SW 1271 (cell line): ENCODE measurements at regions not wholly inside any gene's neighbourhood (a gene's known extent, or its start where the extent isn't known, plus 50 kb on each side); places are given as distances from the start of the nearest gene placed in this dataset.

Source experiments
- DNase-seq, 2 experiments: peaks; one replicate each; lab custom pipeline; 2025; lab: John Stamatoyannopoulos, UW

GRCh38 chr15:96524676-96525417, 194.3 kb downstream of the NR2F2 start:
- no peak for DNase-seq

GRCh38 chr15:96535148-96535547, 204.6 kb downstream of the NR2F2 start:
- DNase-seq, result no peak

- no peak for DNase-seq
Measured at GRCh38 chr15:96538491-96538890, 208.0 kb downstream of the NR2F2 start.

DNA sequence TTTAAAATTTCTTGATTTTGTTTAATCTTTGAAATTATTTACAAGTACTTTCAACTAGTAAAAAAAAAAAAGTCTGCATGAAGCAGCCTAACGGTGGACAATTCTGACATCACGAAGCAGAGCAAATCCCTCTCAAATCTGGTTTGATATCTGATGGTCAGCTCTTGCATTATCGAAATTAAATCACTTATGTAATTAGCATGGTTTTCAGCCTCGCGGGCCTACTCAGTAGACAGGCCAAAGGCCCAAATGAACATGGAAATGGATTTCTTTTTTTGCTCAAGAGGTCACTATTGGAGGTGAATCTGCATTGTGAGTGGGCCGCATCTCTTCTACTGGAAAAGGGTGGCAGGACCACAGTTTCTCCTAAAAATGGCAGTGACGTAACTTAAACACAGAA, 209.8 kb downstream of the NR2F2 start:
- no peak for DNase-seq

GRCh38 chr15:96542130-96542770, 211.8 kb downstream of the NR2F2 start:
- DNase-seq, result no peak

DNA sequence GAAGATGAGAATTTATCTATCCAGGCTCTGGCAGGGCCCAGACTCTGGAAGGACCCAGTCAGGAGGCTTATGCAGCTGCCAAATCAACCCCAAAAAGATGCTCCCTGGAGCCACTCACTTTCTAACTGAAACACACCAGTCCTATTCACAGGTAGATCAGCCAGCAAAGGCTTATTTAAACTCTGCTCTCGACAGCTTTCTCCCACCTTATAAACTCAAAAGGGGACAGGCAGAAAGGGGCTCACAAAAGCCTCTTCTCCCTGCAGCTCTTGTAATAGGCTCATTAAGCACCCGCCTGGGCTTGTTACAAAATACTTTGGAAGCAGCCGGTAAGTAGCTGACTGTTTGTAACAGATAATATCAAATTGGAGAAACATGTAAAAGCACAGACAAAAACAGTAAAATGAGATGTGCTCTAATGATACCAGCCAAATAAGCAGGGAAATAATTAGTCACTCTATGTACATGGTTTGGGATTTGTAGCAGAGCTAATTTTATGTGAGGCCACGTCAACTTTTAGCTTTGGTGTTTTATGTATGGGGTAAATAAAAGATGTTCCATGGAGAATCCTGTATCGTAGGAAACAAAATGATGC, 213.8 kb downstream of the NR2F2 start:
- DNase-seq, result no peak

DNA sequence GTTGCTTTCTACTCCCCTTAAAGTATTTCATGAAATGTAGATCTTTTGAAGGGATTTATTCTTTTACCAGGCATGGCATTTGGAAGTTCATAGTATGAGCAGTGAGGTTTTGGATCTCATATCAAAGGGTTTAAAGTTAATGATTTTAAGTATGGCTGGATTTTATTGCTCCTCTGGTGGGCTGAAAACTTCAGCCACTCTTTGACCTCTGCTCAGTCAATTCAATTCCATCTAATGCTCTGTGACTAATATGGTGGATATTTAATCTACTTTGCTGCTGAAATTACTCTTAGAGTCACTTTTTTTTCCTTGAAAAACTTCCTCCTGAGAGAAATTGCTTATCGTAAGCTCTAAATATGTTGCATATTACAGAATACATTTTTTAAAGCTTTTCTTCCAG, 218.6 kb downstream of the NR2F2 start:
- DNase-seq, result no peak

DNA sequence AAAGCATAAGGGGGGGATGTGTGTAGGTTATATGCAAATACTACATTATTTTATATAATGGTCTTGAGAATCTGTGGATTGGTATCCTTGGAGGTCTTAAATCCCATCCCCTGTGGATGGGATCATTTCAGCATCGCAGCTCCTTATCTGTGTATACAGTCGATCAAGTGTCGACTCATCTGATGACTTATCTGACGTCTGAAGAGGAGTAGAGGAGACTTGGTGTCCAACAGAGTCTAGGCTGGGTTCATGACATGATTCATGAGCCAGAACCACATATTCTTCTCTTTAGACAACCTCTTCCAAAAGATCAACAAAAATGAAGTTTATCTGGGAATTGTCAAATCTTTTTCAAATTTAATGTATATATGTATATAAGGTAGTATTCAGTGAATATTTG, 220.7 kb downstream of the NR2F2 start:
- DNase-seq, result no peak

- no peak for DNase-seq
Measured at GRCh38 chr15:96551722-96552121, 221.2 kb downstream of the NR2F2 start.

GRCh38 chr15:96553006-96553405, 222.5 kb downstream of the NR2F2 start:
- no peak for DNase-seq

DNA sequence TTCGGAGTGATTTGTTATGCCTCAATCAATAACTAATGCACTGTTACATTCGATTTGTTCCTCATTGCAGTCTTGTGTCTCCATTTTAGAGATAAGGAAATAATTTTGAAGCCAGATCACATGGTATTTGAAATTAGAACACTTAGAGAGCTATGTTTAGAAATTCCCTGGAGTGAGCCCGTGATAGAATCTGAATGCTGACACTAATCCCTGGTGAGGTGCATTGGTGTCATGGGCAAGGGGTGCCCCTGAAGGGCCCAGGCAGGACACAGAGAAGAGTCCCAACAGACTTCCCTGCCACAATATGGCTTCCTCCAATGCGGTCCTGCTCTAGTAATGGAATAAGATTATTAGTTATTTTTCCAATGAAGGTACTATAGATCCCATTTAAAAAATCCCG, 223.0 kb downstream of the NR2F2 start:
- no peak for DNase-seq

GRCh38 chr15:96553931-96554330, 223.4 kb downstream of the NR2F2 start:
- no peak for DNase-seq

- DNase-seq, result no peak
Measured at GRCh38 chr15:96554541-96554940, 224.0 kb downstream of the NR2F2 start.

GRCh38 chr15:96559087-96559486, 228.6 kb downstream of the NR2F2 start:
- no peak for DNase-seq

- DNase-seq, result no peak
Measured at GRCh38 chr15:96559631-96560030, 229.1 kb downstream of the NR2F2 start.

GRCh38 chr15:96560246-96560895, 229.9 kb downstream of the NR2F2 start:
- DNase-seq, result no peak

GRCh38 chr15:96561593-96561992, 231.1 kb downstream of the NR2F2 start:
- DNase-seq, result no peak

DNA sequence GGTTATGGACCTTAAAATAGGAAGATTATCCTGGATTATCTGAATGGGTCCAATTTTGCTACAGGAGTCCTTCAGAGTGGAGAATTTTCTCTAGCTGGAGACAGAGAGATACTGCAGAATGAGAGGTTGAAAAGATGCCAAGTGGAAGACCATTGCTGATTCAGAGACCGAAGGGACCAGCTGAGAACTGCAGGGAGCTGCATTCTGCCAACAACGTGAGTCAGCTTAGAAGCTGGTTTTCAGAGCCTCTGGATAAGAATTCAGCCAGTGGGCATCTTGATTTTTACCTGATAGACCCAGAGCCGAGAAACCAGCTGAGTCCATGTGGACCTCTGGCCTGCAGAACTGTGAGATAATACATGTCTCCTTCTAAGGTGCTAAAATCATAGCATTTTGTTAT, 234.0 kb downstream of the NR2F2 start:
- no peak for DNase-seq

DNA sequence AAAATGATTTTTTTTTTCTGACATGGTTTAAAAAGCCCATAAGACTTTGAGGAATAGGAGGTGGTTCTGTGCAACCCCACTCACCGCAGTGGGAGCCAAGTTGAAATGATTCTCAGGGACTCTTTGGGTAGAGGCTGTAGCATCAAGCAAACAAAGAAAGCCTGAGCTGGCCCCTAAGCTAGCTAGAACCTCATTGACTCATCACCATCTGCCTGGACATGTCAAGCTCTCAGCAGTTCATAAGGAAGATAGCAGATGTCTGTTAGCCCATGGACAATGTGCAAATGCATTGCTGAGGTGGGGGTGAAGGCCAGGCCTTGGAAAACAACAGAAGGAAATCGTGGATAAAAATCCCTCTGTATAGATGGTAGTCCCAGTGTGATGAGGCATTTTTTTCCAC, 234.8 kb downstream of the NR2F2 start:
- no peak for DNase-seq

DNA sequence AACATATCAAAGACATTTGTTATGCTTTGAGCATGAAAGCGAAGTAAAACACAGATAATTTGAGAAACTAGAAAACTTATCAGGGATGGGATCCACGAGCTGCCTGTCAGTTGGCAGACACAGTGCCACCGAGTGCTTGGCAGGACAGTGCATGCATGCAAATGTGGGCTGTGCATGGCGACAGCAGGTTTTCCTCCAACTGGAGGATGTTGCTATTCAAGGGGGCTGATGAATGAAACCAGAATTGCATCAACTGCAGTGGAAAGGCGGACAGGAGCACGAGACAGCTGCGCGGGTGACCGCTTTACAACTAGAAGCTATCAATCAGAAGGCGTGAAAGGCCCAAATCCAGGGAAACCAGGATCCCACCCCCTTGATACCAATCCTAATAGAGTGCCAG, 244.3 kb downstream of the NR2F2 start:
- DNase-seq, result no peak

- DNase-seq, result no peak
Measured at GRCh38 chr15:96576596-96576995, 246.1 kb downstream of the NR2F2 start.

- DNase-seq, result no peak
Measured at GRCh38 chr15:96578393-96578792, 247.9 kb downstream of the NR2F2 start.

- DNase-seq, result no peak
Measured at GRCh38 chr15:96581371-96581770, 250.9 kb downstream of the NR2F2 start.
